Central memory CD8-positive, alpha-beta T cell (primary cell): ENCODE measurements at regions not wholly inside any gene's neighbourhood (a gene's known extent, or its start where the extent isn't known, plus 50 kb on each side); places are given as distances from the start of the nearest gene placed in this dataset.
"Not testable (repeated sequence)": the region's sequence is repeated elsewhere in the genome, so short reads cannot be mapped to it uniquely, and the experiment has no call there.

ENCODE experiments used
- ATAC-seq: fragments of 150-1000 bp; cut with Tn5 transposase; replicated peaks from 2 replicates; pipeline ENCODE4 v1.10.0; 2022; ENCODE audit warnings: mild to moderate bottlenecking, moderate FRiP score, moderate number of reproducible peaks; ENCODE audit not compliant: poor library complexity, severe bottlenecking; ENCODE audit errors: extremely low read depth
- DNase-seq, 2 donors: peaks; one replicate each; pipeline ENCODE4 v3.0.0; 2021; ENCODE audit warnings: low spot score in 2 of 2
- H3K27ac Mint-ChIP-seq: one replicate; pipeline ENCODE4 v1.8.0; 2022; ENCODE audit warnings: low read depth, mild to moderate bottlenecking, moderate library complexity, mixed read lengths
- H3K27me3 Mint-ChIP-seq: one replicate; pipeline ENCODE4 v1.8.0; 2022; ENCODE audit warnings: mixed read lengths
- H3K36me3 Mint-ChIP-seq: one replicate; pipeline ENCODE4 v1.8.0; 2022; ENCODE audit warnings: mild to moderate bottlenecking, moderate library complexity, mixed read lengths; ENCODE audit not compliant: insufficient read depth
- H3K4me1 Mint-ChIP-seq: one replicate; pipeline ENCODE4 v1.8.0; 2022; ENCODE audit warnings: mixed read lengths
- H3K4me3 Mint-ChIP-seq: one replicate; pipeline ENCODE4 v1.8.0; 2022; ENCODE audit warnings: mild to moderate bottlenecking, moderate library complexity, mixed read lengths
- H3K9me3 Mint-ChIP-seq: one replicate; pipeline ENCODE4 v1.8.0; 2022; ENCODE audit warnings: mixed read lengths

GRCh38 chr14:85057221-85057620, 472.7 kb upstream of the FLRT2 start:
- Mint-ChIP-seq H3K4me1 (no peaks in the 10 kb centered on the region), H3K27me3 (no peaks in the 10 kb centered on the region), H3K9me3 (peaks cover 15% of the 10 kb centered on the region), H3K27ac (no peak overlapping the region), H3K4me3 (no peak overlapping the region), H3K36me3 (no peaks in the 10 kb centered on the region)
- ATAC-seq (no peak), DNase-seq (no peak)

DNA sequence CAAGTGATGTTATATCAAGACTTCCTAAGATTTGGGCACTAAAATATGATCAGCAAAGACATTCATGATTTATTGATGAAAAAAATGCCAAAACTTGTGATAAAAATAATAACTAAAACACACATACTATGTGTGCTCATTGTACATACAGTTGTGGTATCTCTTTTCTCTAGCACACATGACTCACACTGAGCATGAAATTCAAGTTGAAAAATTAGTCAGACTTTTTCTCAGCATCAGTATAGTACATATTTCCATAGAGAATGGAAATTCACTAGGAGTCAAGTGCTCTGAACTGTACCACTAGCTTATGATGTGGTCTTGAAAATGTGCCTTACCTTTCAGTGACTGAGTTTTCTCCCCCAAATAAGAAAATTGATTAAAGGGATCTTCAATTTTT, 471.8 kb upstream of the FLRT2 start:
- no peaks in the 10 kb centered on the region for H3K36me3 Mint-ChIP-seq
- DNase-seq: no peak
- ATAC-seq: no peak
- H3K4me1 Mint-ChIP-seq: no peaks in the 10 kb centered on the region
- H3K27me3 Mint-ChIP-seq: no peaks in the 10 kb centered on the region
- H3K9me3 Mint-ChIP-seq: peaks cover 15% of the 10 kb centered on the region
- no peak overlapping the region for H3K27ac Mint-ChIP-seq
- H3K4me3 Mint-ChIP-seq: no peak overlapping the region

GRCh38 chr14:85060121-85060520, 469.8 kb upstream of the FLRT2 start:
- Mint-ChIP-seq H3K4me1 (no peaks in the 10 kb centered on the region), H3K27me3 (no peaks in the 10 kb centered on the region), H3K36me3 (no peaks in the 10 kb centered on the region), H3K9me3 (peaks cover 15% of the 10 kb centered on the region), H3K27ac (no peak overlapping the region), H3K4me3 (no peak overlapping the region)
- no peak for ATAC-seq
- DNase-seq: no peak

DNA sequence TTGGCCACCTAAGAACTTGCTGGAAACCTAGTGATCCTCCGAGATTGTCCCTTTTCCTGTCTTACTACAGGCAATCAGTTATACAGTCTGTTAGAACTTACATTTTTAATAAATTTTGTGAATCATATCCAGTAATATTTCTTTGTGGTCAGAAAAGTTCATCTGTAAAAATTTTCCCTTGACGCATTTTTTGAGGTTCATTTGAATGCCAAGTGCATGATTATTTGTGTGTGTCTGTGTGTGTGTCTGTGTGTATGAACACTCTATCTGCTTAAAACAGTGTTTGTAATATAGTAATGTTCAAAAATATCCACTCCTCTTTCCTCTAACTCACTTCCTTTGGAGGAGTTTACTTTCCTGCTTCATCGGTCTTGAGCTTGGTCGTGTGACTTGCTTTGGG, 468.7 kb upstream of the FLRT2 start:
- ATAC-seq: no peak
- Mint-ChIP-seq H3K9me3 (peaks cover 15% of the 10 kb centered on the region), H3K27ac (no peak overlapping the region), H3K36me3 (no peaks in the 10 kb centered on the region), H3K4me1 (no peaks in the 10 kb centered on the region), H3K27me3 (no peaks in the 10 kb centered on the region), H3K4me3 (no peak overlapping the region)
- DNase-seq: no peak

- Mint-ChIP-seq H3K4me3 (no peak overlapping the region), H3K27me3 (no peaks in the 10 kb centered on the region), H3K36me3 (no peaks in the 10 kb centered on the region), H3K27ac (no peak overlapping the region), H3K9me3 (peaks cover 15% of the 10 kb centered on the region), H3K4me1 (no peaks in the 10 kb centered on the region)
- DNase-seq (no peak), ATAC-seq (no peak)
These were observed 466.2 kb upstream of the FLRT2 start for GRCh38 chr14:85063747-85064146.

DNA sequence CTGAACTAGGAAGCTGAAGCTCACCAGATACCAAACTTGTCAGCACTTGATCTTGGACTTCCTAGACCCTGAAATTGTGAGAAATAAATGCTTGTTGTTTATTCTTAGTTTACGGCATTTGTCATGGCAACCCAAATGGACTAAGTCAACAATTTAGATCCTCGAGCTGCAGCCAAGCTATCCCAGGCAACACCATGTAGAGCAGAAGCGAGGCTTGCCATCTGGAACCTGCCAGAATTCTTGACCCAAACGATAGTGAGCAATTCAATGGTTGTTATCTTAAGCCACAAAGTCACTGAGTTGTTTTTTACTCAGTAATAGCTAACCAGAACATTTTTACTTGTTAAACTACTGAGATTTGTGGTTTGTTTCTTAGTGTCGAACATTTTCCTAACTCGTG, 458.5 kb upstream of the FLRT2 start:
- Mint-ChIP-seq H3K9me3 (peaks cover 10% of the 10 kb centered on the region), H3K36me3 (no peaks in the 10 kb centered on the region), H3K27ac (no peak overlapping the region), H3K4me1 (no peaks in the 10 kb centered on the region), H3K27me3 (no peaks in the 10 kb centered on the region), H3K4me3 (no peak overlapping the region)
- ATAC-seq (no peak), DNase-seq (no peak)

GRCh38 chr14:85074955-85075354, 455.0 kb upstream of the FLRT2 start:
- Mint-ChIP-seq H3K4me1 (no peaks in the 10 kb centered on the region), H3K27ac (no peak overlapping the region), H3K4me3 (no peak overlapping the region), H3K9me3 (peaks cover 10% of the 10 kb centered on the region), H3K36me3 (no peaks in the 10 kb centered on the region), H3K27me3 (no peaks in the 10 kb centered on the region)
- ATAC-seq (no peak), DNase-seq (no peak)

GRCh38 chr14:85075694-85076476, 454.1 kb upstream of the FLRT2 start:
- Mint-ChIP-seq H3K4me3 (no peak overlapping the region), H3K27ac (no peak overlapping the region), H3K36me3 (no peaks in the 10 kb centered on the region), H3K9me3 (peaks cover 12% of the 10 kb centered on the region), H3K27me3 (no peaks in the 10 kb centered on the region), H3K4me1 (no peaks in the 10 kb centered on the region)
- no peak for DNase-seq
- ATAC-seq: no peak

DNA sequence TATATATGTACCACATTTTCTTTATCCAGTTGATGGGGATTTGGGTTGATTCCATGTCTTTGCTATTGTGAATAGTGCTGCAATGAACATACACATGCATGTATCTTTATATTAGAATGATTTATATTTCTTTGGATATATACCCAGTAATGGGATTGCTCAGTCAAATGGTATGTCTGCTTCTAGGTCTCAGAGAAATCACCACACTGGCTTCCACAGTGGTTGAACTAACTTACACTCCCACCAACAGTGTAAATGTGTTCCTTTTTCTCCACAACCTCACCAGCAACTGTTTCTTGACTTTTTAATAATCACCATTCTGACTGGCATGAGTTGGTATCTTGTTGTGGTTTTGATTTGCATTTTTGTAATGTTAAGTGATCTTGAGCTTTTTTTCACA, 452.2 kb upstream of the FLRT2 start:
- not testable (repeated sequence) for H3K4me3 Mint-ChIP-seq, H3K27me3 Mint-ChIP-seq, H3K4me1 Mint-ChIP-seq, ATAC-seq, H3K27ac Mint-ChIP-seq, H3K36me3 Mint-ChIP-seq, DNase-seq
- H3K9me3 Mint-ChIP-seq: peaks cover 25% of the 10 kb centered on the region

DNA sequence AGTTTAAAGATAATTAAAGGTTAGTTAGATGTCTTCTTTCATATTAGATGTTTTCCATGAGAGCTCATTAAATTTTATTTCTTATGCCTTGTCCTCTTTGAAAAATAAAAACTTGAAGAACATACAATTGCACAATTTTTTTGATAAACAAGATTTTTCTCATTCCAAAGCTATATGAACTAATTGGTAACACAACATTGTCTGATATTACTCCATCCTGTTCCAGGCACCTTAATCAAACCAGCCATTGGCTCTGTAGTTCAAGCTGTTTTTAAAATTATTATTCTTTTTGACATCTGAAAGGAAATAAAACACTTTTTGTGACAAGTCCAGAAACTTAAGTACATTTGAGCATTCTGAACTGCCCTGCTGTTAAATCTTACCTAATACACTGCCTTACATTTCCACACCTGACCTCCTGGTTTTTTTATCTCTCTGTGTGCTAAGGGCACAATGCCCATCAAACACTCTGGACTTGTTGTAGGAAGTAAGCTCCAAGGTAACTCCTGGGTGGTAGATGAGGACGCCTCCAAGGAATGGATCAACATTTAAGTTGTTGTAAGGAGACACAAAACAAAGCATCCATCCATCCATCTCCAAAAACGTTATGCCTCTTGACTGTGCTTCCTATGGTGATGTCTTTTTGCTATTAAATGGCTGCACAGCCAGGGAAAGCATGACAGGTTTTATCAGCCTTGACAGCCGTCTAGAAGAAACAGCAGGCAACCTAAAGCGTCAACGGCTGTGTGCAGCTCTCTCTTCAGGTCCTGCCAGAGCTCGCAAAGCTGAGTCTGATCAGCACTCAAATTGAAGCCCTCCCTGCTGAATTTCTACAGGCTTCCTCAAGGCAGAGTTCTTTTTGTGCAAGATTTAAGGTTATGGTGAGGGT, 449.9 kb upstream of the FLRT2 start:
- no peaks in the 10 kb centered on the region for H3K4me1 Mint-ChIP-seq
- ATAC-seq (no peak), DNase-seq (no peak)
- no peaks in the 10 kb centered on the region for H3K36me3 Mint-ChIP-seq
- no peak overlapping the region for H3K27ac Mint-ChIP-seq
- no peaks in the 10 kb centered on the region for H3K27me3 Mint-ChIP-seq
- H3K9me3 Mint-ChIP-seq: peaks cover 14% of the 10 kb centered on the region
- no peak overlapping the region for H3K4me3 Mint-ChIP-seq

DNA sequence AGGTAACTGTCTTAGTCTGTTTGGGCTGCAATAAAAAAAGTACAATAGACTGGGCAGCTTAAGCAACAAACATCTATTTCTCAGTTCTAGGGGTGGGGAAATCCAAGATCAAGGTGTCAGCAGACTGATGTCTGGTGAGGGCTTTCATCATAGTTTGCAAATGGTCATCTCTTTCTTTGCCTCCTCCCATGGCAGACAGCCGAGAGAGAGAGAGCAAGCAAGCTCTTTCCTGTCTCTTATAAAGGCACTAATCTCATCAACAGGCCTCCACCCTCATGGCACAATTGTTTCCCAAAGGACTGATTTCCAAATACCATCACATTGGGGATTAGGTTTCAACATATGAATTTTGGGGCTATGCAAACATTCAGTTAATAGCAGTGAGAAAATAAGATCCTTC, 445.6 kb upstream of the FLRT2 start:
- no peak overlapping the region for H3K4me3 Mint-ChIP-seq
- H3K9me3 Mint-ChIP-seq: peaks cover 24% of the 10 kb centered on the region
- ATAC-seq: no peak
- H3K36me3 Mint-ChIP-seq: no peaks in the 10 kb centered on the region
- DNase-seq: no peak
- no peaks in the 10 kb centered on the region for H3K27me3 Mint-ChIP-seq
- no peaks in the 10 kb centered on the region for H3K4me1 Mint-ChIP-seq
- H3K27ac Mint-ChIP-seq: no peak overlapping the region

DNA sequence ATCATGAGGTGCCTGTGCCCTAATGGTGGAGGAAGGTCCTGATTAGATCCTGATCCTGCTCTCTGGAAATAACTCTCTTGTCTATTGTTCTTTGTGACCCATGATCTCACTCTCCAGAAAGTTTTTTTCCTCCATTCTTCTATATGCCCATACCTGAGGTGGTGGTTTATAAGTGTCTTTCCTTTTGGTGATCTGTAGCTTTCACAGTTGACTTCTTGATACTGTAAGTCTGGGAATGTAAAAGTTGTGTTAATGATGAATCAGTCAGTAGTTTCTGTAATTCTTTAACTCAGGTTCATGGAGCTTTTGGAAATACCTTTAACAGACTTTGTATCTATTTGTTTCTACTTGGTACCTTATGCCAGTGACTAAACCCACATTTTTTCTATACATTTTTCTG, 444.0 kb upstream of the FLRT2 start:
- no peaks in the 10 kb centered on the region for H3K36me3 Mint-ChIP-seq
- H3K27me3 Mint-ChIP-seq: no peaks in the 10 kb centered on the region
- H3K9me3 Mint-ChIP-seq: peaks cover 22% of the 10 kb centered on the region
- DNase-seq (no peak), ATAC-seq (no peak)
- no peak overlapping the region for H3K4me3 Mint-ChIP-seq
- no peak overlapping the region for H3K27ac Mint-ChIP-seq
- no peaks in the 10 kb centered on the region for H3K4me1 Mint-ChIP-seq

- H3K36me3 Mint-ChIP-seq: no peaks in the 10 kb centered on the region
- H3K4me3 Mint-ChIP-seq: no peak overlapping the region
- H3K4me1 Mint-ChIP-seq: no peaks in the 10 kb centered on the region
- DNase-seq (no peak), ATAC-seq (no peak)
- H3K27me3 Mint-ChIP-seq: no peaks in the 10 kb centered on the region
- no peak overlapping the region for H3K27ac Mint-ChIP-seq
- H3K9me3 Mint-ChIP-seq: peaks cover 10% of the 10 kb centered on the region
These were observed 442.7 kb upstream of the FLRT2 start for GRCh38 chr14:85087201-85087600.
